Stimulated activated CD4-positive, alpha-beta T cell treated with anti-CD3 and anti-CD28 coated beads, Interleukin-15, amount 100 ng/mL, for 48 hours (primary cell): ENCODE measurements at regions not wholly inside any gene's neighbourhood (a gene's known extent, or its start where the extent isn't known, plus 50 kb on each side); places are given as distances from the start of the nearest gene placed in this dataset.
"Not testable (repeated sequence)": the region's sequence is repeated elsewhere in the genome, so short reads cannot be mapped to it uniquely, and the experiment has no call there.

Experiments
- DNase-seq, 2 donors: peaks; one replicate each; pipeline ENCODE4 v3.0.0-alpha.2; 2020; ENCODE audit warnings: low read depth in 2 of 2

- not testable (repeated sequence) for DNase-seq
Observed at GRCh38 chr5:118284230-118284629, 704.1 kb downstream of the DTWD2 start.

- not testable (repeated sequence) for DNase-seq
Observed at GRCh38 chr5:118282480-118283038, 705.8 kb downstream of the DTWD2 start.

- no peak for DNase-seq
Observed at GRCh38 chr5:118279540-118280294, 708.6 kb downstream of the DTWD2 start.

GRCh38 chr5:118270526-118270925, 717.8 kb downstream of the DTWD2 start:
- no peak for DNase-seq

GRCh38 chr5:118258223-118258622, 730.1 kb downstream of the DTWD2 start:
- no peak for DNase-seq

- DNase-seq: no peak
Observed at GRCh38 chr5:118257066-118257465, 731.3 kb downstream of the DTWD2 start.

GRCh38 chr5:118253225-118254061, 734.9 kb downstream of the DTWD2 start:
- no peak for DNase-seq

GRCh38 chr5:118249386-118249785, 739.0 kb downstream of the DTWD2 start:
- no peak for DNase-seq

GRCh38 chr5:118247458-118247857, 740.9 kb downstream of the DTWD2 start:
- no peak for DNase-seq

GRCh38 chr5:118243613-118244012, 744.7 kb downstream of the DTWD2 start:
- DNase-seq: no peak

GRCh38 chr5:118243068-118243467, 745.3 kb downstream of the DTWD2 start:
- no peak for DNase-seq

- no peak for DNase-seq
Observed at GRCh38 chr5:118236108-118236849, 752.1 kb downstream of the DTWD2 start.

- DNase-seq: no peak
Observed at GRCh38 chr5:118233606-118234005, 754.7 kb downstream of the DTWD2 start.

GRCh38 chr5:118228489-118228888, 759.9 kb downstream of the DTWD2 start:
- no peak for DNase-seq

- no peak for DNase-seq
Observed at GRCh38 chr5:118224546-118224945, 763.8 kb downstream of the DTWD2 start.

GRCh38 chr5:118220556-118221195, 767.7 kb downstream of the DTWD2 start:
- DNase-seq: no peak

- no peak for DNase-seq
Observed at GRCh38 chr5:118211606-118212005, 776.7 kb downstream of the DTWD2 start.

- DNase-seq: no peak
Observed at GRCh38 chr5:118208031-118208453, 780.3 kb downstream of the DTWD2 start.

- DNase-seq: no peak
Observed at GRCh38 chr5:118199801-118200200, 788.5 kb downstream of the DTWD2 start.

- no peak for DNase-seq
Observed at GRCh38 chr5:118196229-118196628, 792.1 kb downstream of the DTWD2 start.

- no peak for DNase-seq
Observed at GRCh38 chr5:118195211-118195610, 793.1 kb downstream of the DTWD2 start.
